Effector memory CD4-positive, alpha-beta T cell (primary cell): ENCODE measurements at regions not wholly inside any gene's neighbourhood (a gene's known extent, or its start where the extent isn't known, plus 50 kb on each side); places are given as distances from the start of the nearest gene placed in this dataset.

Source experiments
- DNase-seq, 3 donors: peaks; one replicate each; pipeline ENCODE4 v3.0.0-alpha.2; 2020
- H3K27ac ChIP-seq: 2 replicates; pipeline ENCODE4 v1.7.0; 2013; ENCODE audit warnings: mild to moderate bottlenecking, low read length, moderate library complexity; ENCODE audit not compliant: insufficient read depth, poor library complexity, severe bottlenecking
- H3K27me3 ChIP-seq: replicated peaks from 2 replicates; pipeline ENCODE4 v1.7.0; 2013; ENCODE audit warnings: mild to moderate bottlenecking, low read length; ENCODE audit not compliant: insufficient read depth, control insufficient read depth, poor library complexity, severe bottlenecking
- H3K36me3 ChIP-seq: 2 replicates; pipeline ENCODE4 v1.7.0; 2013; ENCODE audit warnings: mild to moderate bottlenecking, low read length, moderate library complexity; ENCODE audit not compliant: control insufficient read depth, insufficient read depth
- H3K4me1 ChIP-seq: 2 replicates; pipeline ENCODE4 v1.7.0; 2013; ENCODE audit warnings: low read length, mild to moderate bottlenecking; ENCODE audit not compliant: control insufficient read depth, insufficient read depth, poor library complexity, severe bottlenecking
- H3K4me3 ChIP-seq: 2 replicates; pipeline ENCODE4 v1.7.0; 2013; ENCODE audit warnings: low read length, low read depth, mild to moderate bottlenecking; ENCODE audit not compliant: insufficient read depth, poor library complexity, severe bottlenecking
- H3K9me3 ChIP-seq: 2 replicates; pipeline ENCODE4 v1.7.0; 2013; ENCODE audit warnings: mild to moderate bottlenecking, low read length, moderate library complexity; ENCODE audit not compliant: control insufficient read depth

- no peak for DNase-seq
- Histone ChIP-seq H3K4me3 (no peak overlapping the region), H3K27me3 (no peaks in the 10 kb centered on the region), H3K27ac (no peak overlapping the region), H3K36me3 (no peaks in the 10 kb centered on the region), H3K9me3 (no peaks in the 10 kb centered on the region), H3K4me1 (no peaks in the 10 kb centered on the region)
Observed at GRCh38 chr6:23269436-23269835, 700.1 kb downstream of the HDGFL1 start.

DNA sequence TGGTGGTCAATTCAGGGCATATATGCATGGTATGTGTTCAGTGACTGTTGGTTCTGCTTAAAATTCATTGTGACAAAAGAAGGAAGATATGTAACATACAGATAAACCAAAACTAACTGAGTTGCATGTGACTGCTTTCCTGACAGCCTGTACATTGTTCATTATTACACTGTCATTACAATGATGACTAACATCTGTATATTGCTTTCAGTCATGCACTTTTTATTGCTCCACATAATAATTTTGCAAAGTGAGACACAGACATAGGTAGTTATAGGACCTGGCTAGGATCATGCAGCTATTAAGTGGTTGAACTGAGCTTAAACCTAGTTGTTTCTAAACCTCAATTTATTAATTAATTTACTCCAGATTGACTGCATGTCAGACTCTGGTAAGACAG, 703.2 kb downstream of the HDGFL1 start:
- no peaks in the 10 kb centered on the region for H3K27me3 ChIP-seq
- H3K9me3 ChIP-seq = no peaks in the 10 kb centered on the region
- no peak for DNase-seq
- H3K4me3 ChIP-seq = no peak overlapping the region
- H3K27ac ChIP-seq = no peak overlapping the region
- H3K36me3 ChIP-seq = no peaks in the 10 kb centered on the region
- no peaks in the 10 kb centered on the region for H3K4me1 ChIP-seq

- Histone ChIP-seq H3K36me3 (no peaks in the 10 kb centered on the region), H3K9me3 (no peaks in the 10 kb centered on the region), H3K27ac (no peak overlapping the region), H3K4me3 (no peak overlapping the region), H3K4me1 (no peaks in the 10 kb centered on the region), H3K27me3 (no peaks in the 10 kb centered on the region)
- no peak for DNase-seq
Observed at GRCh38 chr6:23277521-23278179, 708.3 kb downstream of the HDGFL1 start.

DNA sequence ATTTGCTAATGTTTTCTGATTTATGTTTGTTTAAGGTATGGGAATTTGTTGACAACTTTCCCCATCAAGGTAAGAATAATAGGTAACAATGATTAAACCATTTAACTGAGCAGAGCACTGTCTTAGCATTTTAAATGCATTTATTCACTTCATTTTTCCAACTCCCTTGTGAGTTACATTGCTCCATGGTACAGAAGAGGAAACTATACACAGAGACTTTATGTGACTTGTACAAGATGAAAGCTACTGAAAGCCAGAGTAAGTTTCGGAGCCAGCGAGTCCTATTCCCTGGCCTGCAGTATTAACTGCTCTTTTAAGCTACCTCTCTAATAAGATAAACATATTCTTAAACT, 708.8 kb downstream of the HDGFL1 start:
- H3K9me3 ChIP-seq = no peaks in the 10 kb centered on the region
- no peak overlapping the region for H3K27ac ChIP-seq
- no peaks in the 10 kb centered on the region for H3K36me3 ChIP-seq
- DNase-seq = no peak
- no peaks in the 10 kb centered on the region for H3K27me3 ChIP-seq
- H3K4me1 ChIP-seq = no peaks in the 10 kb centered on the region
- no peak overlapping the region for H3K4me3 ChIP-seq

- no peaks in the 10 kb centered on the region for H3K9me3 ChIP-seq
- no peak for DNase-seq
- no peak overlapping the region for H3K27ac ChIP-seq
- no peak overlapping the region for H3K4me3 ChIP-seq
- no peaks in the 10 kb centered on the region for H3K36me3 ChIP-seq
- H3K4me1 ChIP-seq = no peaks in the 10 kb centered on the region
- no peaks in the 10 kb centered on the region for H3K27me3 ChIP-seq
Observed at GRCh38 chr6:23280437-23280836, 711.1 kb downstream of the HDGFL1 start.

GRCh38 chr6:23282252-23283021, 713.1 kb downstream of the HDGFL1 start:
- Histone ChIP-seq H3K4me3 (no peak overlapping the region), H3K27me3 (no peaks in the 10 kb centered on the region), H3K27ac (no peak overlapping the region), H3K36me3 (no peaks in the 10 kb centered on the region), H3K9me3 (no peaks in the 10 kb centered on the region), H3K4me1 (no peaks in the 10 kb centered on the region)
- no peak for DNase-seq

- no peak for DNase-seq
- Histone ChIP-seq H3K4me1 (no peaks in the 10 kb centered on the region), H3K9me3 (no peaks in the 10 kb centered on the region), H3K36me3 (no peaks in the 10 kb centered on the region), H3K27ac (no peak overlapping the region), H3K27me3 (no peaks in the 10 kb centered on the region), H3K4me3 (no peak overlapping the region)
Observed at GRCh38 chr6:23293653-23294052, 724.3 kb downstream of the HDGFL1 start.

DNA sequence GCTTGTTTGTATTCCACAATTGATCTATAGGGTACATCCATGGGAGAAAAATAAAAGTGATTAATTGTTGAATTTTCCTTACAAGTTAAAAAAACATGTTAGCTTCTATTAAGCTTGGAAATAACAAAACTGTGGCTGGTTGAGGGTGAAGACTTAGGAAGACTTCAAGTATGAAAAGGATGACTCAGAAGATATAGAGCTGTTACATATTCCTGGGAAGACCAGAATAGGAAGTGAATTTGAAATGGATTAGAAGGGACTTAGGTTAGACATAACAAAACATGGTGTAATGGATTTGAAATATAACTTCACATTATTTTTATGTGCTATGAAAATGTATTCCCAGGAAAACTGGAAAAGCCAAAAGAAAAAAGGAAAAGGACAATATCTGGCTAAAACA, 732.2 kb downstream of the HDGFL1 start:
- Histone ChIP-seq H3K36me3 (no peaks in the 10 kb centered on the region), H3K4me1 (no peaks in the 10 kb centered on the region), H3K9me3 (no peaks in the 10 kb centered on the region), H3K27ac (no peak overlapping the region), H3K4me3 (no peak overlapping the region), H3K27me3 (no peaks in the 10 kb centered on the region)
- no peak for DNase-seq

DNA sequence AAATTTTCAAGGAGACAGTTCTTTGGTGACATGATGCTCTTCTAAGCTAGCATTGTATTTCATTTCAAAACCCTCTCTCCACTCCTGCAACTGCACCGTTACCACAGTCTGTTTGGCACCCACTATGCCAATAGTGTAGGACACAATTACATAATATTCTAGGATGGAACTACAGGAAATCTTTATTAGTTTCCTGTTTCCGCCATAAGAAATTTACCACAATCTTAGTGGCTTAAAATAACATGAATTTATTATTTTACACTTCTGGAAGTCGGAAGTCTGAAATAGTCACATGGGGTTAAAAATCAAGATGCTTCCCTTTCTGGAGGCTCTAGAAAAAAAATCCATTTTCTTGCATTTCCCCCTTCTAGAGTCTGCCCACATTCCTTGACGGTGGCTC, 733.1 kb downstream of the HDGFL1 start:
- Histone ChIP-seq H3K4me3 (no peak overlapping the region), H3K27ac (no peak overlapping the region), H3K27me3 (no peaks in the 10 kb centered on the region), H3K4me1 (no peaks in the 10 kb centered on the region), H3K36me3 (no peaks in the 10 kb centered on the region), H3K9me3 (no peaks in the 10 kb centered on the region)
- DNase-seq = no peak

GRCh38 chr6:23305325-23305943, 736.1 kb downstream of the HDGFL1 start:
- H3K27ac ChIP-seq = no peak overlapping the region
- no peak overlapping the region for H3K4me3 ChIP-seq
- no peaks in the 10 kb centered on the region for H3K36me3 ChIP-seq
- H3K4me1 ChIP-seq = no peaks in the 10 kb centered on the region
- DNase-seq = no peak
- H3K9me3 ChIP-seq = no peaks in the 10 kb centered on the region
- no peaks in the 10 kb centered on the region for H3K27me3 ChIP-seq
